ENCODE measurements at regions not wholly inside any gene's neighbourhood (a gene's known extent, or its start where the extent isn't known, plus 50 kb on each side); places are given as distances from the start of the nearest gene placed in this dataset.

DNA sequence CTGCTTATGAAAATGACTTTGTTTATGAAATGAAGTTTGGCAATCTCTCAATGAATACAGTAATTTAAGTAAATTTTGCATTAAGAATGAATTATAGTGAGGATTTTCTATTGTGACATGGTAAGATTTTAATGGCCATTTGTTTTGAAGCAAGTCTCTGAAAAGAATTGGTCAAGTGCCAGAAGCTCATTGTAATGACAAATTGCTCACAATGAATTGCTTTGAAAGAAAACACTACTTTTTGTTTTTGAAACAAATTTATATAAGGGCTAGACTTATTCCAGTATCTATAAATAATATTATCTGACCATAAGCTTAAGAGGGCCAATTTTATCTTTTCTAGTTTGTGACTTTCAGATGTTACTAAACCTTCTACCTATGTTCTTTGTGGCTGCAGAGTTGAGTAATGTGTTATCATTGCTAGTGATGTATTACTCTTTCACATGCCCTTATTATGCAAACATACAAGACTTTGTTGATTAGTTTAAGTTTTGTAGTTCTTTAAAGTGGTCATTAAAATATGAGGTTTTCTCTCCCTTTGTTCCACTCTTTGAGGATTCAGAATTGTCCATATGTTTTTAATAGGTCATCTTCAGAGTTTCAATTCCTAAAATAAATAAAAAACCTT is 93.0 kb upstream of the ZNF608 start:
- Mint-ChIP-seq H3K36me3 (ENCODE audit: insufficient read depth, unreplicated experiment) (no peaks in the 10 kb centered on the region), H3K27me3 (ENCODE audit: unreplicated experiment) (no peaks in the 10 kb centered on the region), H3K27ac (ENCODE audit: unreplicated experiment) (no peak overlapping the region), H3K4me3 (ENCODE audit: low read depth, unreplicated experiment) (no peak overlapping the region), H3K9me3 (ENCODE audit: low read depth, unreplicated experiment) (peaks cover 3% of the 10 kb centered on the region), H3K4me1 (ENCODE audit: low read depth, unreplicated experiment) (no peaks in the 10 kb centered on the region)
- intact Hi-C loops (cut with micrococcal nuclease; ENCODE audit: unreplicated experiment) = no loop called here
- CTCF ChIA-PET = no interaction called here
- BruUV-seq (replicated peaks) = no TSS peak
- no peak for DNase-seq
- TF ChIP-seq, protein P1, sequence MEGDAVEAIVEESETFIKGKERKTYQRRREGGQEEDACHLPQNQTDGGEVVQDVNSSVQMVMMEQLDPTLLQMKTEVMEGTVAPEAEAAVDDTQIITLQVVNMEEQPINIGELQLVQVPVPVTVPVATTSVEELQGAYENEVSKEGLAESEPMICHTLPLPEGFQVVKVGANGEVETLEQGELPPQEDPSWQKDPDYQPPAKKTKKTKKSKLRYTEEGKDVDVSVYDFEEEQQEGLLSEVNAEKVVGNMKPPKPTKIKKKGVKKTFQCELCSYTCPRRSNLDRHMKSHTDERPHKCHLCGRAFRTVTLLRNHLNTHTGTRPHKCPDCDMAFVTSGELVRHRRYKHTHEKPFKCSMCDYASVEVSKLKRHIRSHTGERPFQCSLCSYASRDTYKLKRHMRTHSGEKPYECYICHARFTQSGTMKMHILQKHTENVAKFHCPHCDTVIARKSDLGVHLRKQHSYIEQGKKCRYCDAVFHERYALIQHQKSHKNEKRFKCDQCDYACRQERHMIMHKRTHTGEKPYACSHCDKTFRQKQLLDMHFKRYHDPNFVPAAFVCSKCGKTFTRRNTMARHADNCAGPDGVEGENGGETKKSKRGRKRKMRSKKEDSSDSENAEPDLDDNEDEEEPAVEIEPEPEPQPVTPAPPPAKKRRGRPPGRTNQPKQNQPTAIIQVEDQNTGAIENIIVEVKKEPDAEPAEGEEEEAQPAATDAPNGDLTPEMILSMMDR (IDR thresholded peaks at IDR 0.05; ENCODE audit: unreplicated experiment) = no peak

DNA sequence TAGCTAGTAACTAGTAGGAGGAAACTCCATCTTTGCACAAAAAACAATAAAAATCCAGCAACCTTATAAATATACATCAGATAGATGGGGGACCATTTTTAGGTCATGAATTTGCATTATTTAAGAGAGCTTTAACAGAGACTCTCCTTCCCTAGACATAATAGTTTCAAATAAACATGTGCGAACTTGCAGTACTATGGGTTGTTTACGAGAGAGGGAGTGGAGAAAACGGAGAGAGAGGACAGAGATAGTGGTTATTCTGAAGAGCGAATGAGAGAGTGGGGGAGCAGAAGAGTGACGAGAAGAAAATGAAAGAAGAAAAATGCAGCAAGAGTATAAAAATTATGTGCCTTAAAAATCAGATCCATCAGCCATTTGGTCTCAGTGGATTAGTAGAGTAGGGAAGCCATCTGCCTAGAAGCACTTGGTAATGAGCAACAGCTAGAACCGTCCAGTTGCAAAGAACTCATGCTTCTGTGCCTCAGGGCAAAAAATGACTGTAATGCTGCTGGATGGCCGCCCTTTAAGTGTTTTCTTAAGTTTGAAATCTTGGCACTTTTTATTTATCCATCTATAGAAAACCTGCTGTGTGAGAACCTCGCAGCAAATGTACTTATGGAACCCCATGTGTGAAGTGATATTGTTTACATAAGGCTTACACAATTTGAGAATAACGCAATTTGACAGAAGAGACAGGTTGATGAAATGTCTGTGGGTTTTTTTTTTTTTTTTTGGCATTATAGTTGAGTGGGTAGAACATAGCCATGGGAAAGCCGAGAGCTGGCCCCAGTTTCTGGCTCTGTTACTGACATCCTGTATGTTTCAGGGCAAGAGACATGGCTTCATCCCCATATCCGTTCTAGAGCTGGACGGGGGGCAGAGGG is 95.6 kb upstream of the ZNF608 start:
- H3K4me3 Mint-ChIP-seq (ENCODE audit: low read depth, unreplicated experiment) = no peak overlapping the region
- no peaks in the 10 kb centered on the region for H3K36me3 Mint-ChIP-seq (ENCODE audit: insufficient read depth, unreplicated experiment)
- H3K9me3 Mint-ChIP-seq (ENCODE audit: low read depth, unreplicated experiment) = no peaks in the 10 kb centered on the region
- H3K4me1 Mint-ChIP-seq (ENCODE audit: low read depth, unreplicated experiment) = no peaks in the 10 kb centered on the region
- no TSS peak for BruUV-seq (replicated peaks)
- H3K27me3 Mint-ChIP-seq (ENCODE audit: unreplicated experiment) = no peaks in the 10 kb centered on the region
- TF ChIP-seq, protein P1 (IDR thresholded peaks at IDR 0.05; ENCODE audit: unreplicated experiment) = no peak
- intact Hi-C loops (cut with micrococcal nuclease; ENCODE audit: unreplicated experiment) = no loop called here
- CTCF ChIA-PET = no interaction called here
- no peak for DNase-seq
- no peak overlapping the region for H3K27ac Mint-ChIP-seq (ENCODE audit: unreplicated experiment)

DNA sequence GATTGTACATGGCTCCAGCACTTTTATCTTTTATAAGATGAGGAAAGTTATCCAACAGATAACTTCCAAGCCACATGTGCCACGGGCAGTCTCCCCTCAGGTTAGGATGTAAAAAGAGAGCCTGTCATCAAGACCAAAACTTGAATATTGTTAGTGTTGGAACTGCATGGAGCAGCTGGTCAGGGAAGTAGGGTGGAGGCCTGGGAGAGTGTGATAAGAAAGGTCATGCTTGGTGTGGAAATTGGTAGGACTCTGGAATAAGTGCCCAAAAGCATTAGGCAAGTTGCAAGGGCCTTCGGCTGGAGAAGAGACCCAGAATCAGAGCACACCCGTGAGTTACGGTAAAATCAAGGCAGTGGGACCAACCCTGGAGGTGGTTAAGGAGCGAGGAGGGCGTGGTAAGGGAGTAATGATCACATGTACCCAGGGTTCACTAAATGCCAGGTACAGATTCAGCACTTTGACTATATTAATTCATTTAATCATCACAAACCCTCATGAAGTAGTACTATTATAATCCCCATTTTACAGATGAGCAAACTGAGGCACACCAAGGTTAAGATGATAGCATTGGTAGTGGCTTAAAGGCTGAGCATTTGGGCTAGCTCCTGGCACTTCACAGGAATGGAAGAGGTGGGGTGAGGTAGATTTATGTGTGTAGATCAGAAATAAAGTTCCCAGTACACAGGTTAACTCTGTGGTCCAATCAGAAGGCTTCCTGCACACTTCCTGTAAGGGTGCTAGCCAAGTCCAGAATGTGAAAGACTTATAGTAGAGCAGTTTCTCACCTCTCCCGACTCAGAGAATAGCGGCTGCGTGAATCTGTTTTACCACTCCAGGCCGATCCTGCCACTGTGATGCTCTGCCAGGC is 96.5 kb upstream of the ZNF608 start:
- CTCF ChIA-PET = no interaction called here
- no TSS peak for BruUV-seq (replicated peaks)
- no peaks in the 10 kb centered on the region for H3K27me3 Mint-ChIP-seq (ENCODE audit: unreplicated experiment)
- no peaks in the 10 kb centered on the region for H3K9me3 Mint-ChIP-seq (ENCODE audit: low read depth, unreplicated experiment)
- intact Hi-C loops (cut with micrococcal nuclease; ENCODE audit: unreplicated experiment) = no loop called here
- H3K36me3 Mint-ChIP-seq (ENCODE audit: insufficient read depth, unreplicated experiment) = no peaks in the 10 kb centered on the region
- H3K27ac Mint-ChIP-seq (ENCODE audit: unreplicated experiment) = no peak overlapping the region
- TF ChIP-seq, protein P1 (IDR thresholded peaks at IDR 0.05; ENCODE audit: unreplicated experiment) = no peak
- no peak overlapping the region for H3K4me3 Mint-ChIP-seq (ENCODE audit: low read depth, unreplicated experiment)
- no peak for DNase-seq
- no peaks in the 10 kb centered on the region for H3K4me1 Mint-ChIP-seq (ENCODE audit: low read depth, unreplicated experiment)

DNA sequence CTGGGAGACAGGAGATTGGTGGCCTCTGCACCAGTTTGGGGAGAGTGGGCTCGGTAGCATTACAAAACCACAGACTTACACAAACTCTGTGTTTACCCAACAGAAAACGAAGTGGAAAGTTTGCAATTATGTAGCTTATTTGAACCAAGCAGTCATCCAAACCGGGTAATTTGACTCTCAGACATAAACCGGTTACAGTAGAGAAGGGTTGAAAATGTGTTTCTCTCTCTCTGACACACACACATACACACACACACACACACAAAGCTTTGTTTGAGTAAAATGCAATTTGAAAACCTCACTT is 97.1 kb upstream of the ZNF608 start:
- BruUV-seq (replicated peaks) = no TSS peak
- Mint-ChIP-seq H3K27ac (ENCODE audit: unreplicated experiment) (no peak overlapping the region), H3K36me3 (ENCODE audit: insufficient read depth, unreplicated experiment) (no peaks in the 10 kb centered on the region), H3K4me3 (ENCODE audit: low read depth, unreplicated experiment) (no peak overlapping the region), H3K27me3 (ENCODE audit: unreplicated experiment) (no peaks in the 10 kb centered on the region), H3K9me3 (ENCODE audit: low read depth, unreplicated experiment) (no peaks in the 10 kb centered on the region), H3K4me1 (ENCODE audit: low read depth, unreplicated experiment) (no peaks in the 10 kb centered on the region)
- CTCF ChIA-PET = no interaction called here
- TF ChIP-seq, protein P1 (IDR thresholded peaks at IDR 0.05; ENCODE audit: unreplicated experiment) = no peak
- no peak for DNase-seq
- intact Hi-C loops (cut with micrococcal nuclease; ENCODE audit: unreplicated experiment) = no loop called here
